NT2/D1 (cell line): ENCODE measurements at regions not wholly inside any gene's neighbourhood (a gene's known extent, or its start where the extent isn't known, plus 50 kb on each side); places are given as distances from the start of the nearest gene placed in this dataset.

Source experiments
- YY1 ChIP-seq: IDR thresholded peaks from 2 replicates; pipeline ENCODE4 v1.6.1; 2011; ENCODE audit not compliant: insufficient read length, insufficient read depth
- ZNF274 ChIP-seq: IDR thresholded peaks from 2 replicates; pipeline ENCODE4 v1.6.1; 2011; ENCODE audit warnings: mild to moderate bottlenecking, low read depth, low read length

DNA sequence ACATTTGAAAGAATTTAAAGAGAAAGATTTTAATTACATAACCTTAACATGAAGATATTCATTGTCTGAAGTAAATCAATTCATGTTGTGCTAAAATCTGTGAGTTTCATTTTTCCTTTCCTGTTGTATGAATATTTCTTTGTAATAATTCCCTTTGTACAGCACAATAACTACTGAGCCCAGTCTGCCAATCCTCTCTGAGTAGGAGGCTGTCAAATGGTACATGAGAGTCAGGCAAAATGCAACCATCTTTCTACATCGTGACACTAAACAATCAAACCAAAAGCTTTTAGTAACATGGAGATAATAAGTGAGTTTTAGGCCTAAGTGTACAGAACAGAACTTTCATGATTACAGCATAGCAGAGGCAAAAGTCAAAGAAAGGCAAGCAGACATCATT is 165.5 kb downstream of the PLPPR4 start:
- TF ChIP-seq YY1: no peak
- TF ChIP-seq ZNF274: no peak
